ENCODE measurements at regions not wholly inside any gene's neighbourhood (a gene's known extent, or its start where the extent isn't known, plus 50 kb on each side); places are given as distances from the start of the nearest gene placed in this dataset.

DNA sequence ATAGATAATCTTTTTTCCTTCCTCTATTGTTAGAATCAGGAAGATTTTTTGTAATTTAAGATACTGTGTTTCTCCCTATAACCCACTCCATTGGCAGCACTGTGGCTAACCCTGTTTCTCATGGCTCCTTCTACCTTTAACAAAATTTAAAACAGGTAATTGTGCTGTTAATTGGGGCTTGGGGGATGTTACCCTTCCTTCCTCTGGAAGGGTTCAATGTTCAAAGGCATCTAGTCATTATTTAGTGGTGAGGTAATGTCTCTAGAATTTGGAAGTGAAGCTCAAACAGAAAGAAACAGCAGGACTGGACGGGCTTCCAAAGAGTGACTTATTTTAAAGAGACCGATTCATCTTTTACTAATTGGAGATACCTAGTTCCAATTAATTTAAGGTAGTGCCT lies 166.4 kb downstream of the TRIML1 start:
- TF ChIP-seq, protein P1, sequence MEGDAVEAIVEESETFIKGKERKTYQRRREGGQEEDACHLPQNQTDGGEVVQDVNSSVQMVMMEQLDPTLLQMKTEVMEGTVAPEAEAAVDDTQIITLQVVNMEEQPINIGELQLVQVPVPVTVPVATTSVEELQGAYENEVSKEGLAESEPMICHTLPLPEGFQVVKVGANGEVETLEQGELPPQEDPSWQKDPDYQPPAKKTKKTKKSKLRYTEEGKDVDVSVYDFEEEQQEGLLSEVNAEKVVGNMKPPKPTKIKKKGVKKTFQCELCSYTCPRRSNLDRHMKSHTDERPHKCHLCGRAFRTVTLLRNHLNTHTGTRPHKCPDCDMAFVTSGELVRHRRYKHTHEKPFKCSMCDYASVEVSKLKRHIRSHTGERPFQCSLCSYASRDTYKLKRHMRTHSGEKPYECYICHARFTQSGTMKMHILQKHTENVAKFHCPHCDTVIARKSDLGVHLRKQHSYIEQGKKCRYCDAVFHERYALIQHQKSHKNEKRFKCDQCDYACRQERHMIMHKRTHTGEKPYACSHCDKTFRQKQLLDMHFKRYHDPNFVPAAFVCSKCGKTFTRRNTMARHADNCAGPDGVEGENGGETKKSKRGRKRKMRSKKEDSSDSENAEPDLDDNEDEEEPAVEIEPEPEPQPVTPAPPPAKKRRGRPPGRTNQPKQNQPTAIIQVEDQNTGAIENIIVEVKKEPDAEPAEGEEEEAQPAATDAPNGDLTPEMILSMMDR (IDR thresholded peaks at IDR 0.05) = no peak
- TF ChIP-seq POLR2AphosphoS5 (IDR thresholded peaks at IDR 0.05; ENCODE audit: low read depth, low read length) (no peak), SIN3A (IDR thresholded peaks at IDR 0.05; ENCODE audit: borderline replicate concordance, insufficient read depth, low read depth, low read length) (no peak)
